Body of pancreas (tissue), 4 donors: ENCODE measurements at regions not wholly inside any gene's neighbourhood (a gene's known extent, or its start where the extent isn't known, plus 50 kb on each side); places are given as distances from the start of the nearest gene placed in this dataset.

Experiments used
- ATAC-seq: fragments of 150-250 bp; one replicate; pipeline ENCODE4 v1.9.1; 2016
- DNase-seq, 4 donors: peaks; one replicate each; pipeline ENCODE4 v3.0.0-alpha.2; 2019
- H3K27ac ChIP-seq, 4 donors: fragments of 200-600 bp; sonication (generic); 1 replicate in 3 of 4; 2 replicates in 1 of 4; pipeline versions ENCODE4 v1.5.1 to v1.6.1; 2016 to 2019; ENCODE audit warnings: mild to moderate bottlenecking in 1 of 4, mixed read lengths in 1 of 4, moderate library complexity in 1 of 4
- H3K27me3 ChIP-seq, 2 donors: fragments of 200-600 bp; sonication (generic); one replicate each; pipeline ENCODE4 v1.6.0; 2016; ENCODE audit warnings: mild to moderate bottlenecking in 1 of 2
- H3K36me3 ChIP-seq, 2 donors: fragments of 200-600 bp; sonication (generic); replicated peaks in 1 of 2; 2 replicates each; pipeline ENCODE4 v1.5.1; 2016; ENCODE audit warnings: low read depth in 2 of 2; ENCODE audit not compliant: insufficient read depth in 1 of 2
- H3K4me1 ChIP-seq: fragments of 200-600 bp; sonication (generic); one replicate; pipeline ENCODE4 v1.6.0; 2016
- H3K4me3 ChIP-seq, 2 donors: fragments of 200-600 bp; sonication (generic); 1 replicate in 1 of 2; 2 replicates in 1 of 2; pipeline ENCODE4 v1.5.1; 2016 to 2019
- H3K9me3 ChIP-seq, 3 donors: fragments of 200-600 bp; sonication (generic); 1 replicate in 2 of 3; 2 replicates in 1 of 3; pipeline ENCODE4 v1.5.1; 2016
- POLR2A ChIP-seq, 3 donors: fragments of 450-650 bp; IDR thresholded peaks; one replicate each; pipeline ENCODE4 v1.6.1; 2016; ENCODE audit warnings: antibody characterized with exemption in 3 of 3, mild to moderate bottlenecking in 2 of 3
- WGBS, 2 donors: methylation state at CpG; one replicate each; pipeline ENCODE4 v1.1.5; 2017; 5-methylcytosine and 5-hydroxymethylcytosine counted together
- intact Hi-C: fragments of 100-400 bp; cut with DNase I; formaldehyde crosslinking; loops from one replicate; pipeline ENCODE4 v1.15.1; 2023
- TF ChIP-seq, protein P1 (sequence below), 7 experiments: fragments of 450-650 bp in 4 of 7; fragments of 200-600 bp in 3 of 7; sonication (generic) in 3 of 7; IDR thresholded peaks; one replicate each; pipeline ENCODE4 v1.5.1; 2016 to 2019; ENCODE audit warnings: antibody characterized with exemption in 7 of 7

DNA sequence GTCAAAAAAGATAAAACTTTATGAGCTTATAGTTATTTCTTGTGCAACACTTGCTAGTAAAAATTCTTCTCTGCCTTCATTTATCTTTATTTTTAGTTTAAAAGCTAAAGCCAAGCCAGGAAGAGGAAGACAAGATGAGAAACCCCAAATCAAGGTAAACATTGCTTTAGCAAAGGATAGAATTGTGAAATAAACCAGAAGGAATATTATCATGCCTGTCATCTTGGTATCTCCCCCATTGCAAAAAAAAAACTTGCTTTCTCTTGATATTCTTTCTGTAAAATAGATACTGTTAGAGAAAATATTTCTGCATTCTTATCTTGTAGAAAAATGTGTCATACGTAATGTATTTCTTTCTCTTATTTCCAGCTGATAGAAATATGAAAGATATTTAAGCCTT lies 432.8 kb downstream of the GJA1 start:
- TF ChIP-seq, protein P1, sequence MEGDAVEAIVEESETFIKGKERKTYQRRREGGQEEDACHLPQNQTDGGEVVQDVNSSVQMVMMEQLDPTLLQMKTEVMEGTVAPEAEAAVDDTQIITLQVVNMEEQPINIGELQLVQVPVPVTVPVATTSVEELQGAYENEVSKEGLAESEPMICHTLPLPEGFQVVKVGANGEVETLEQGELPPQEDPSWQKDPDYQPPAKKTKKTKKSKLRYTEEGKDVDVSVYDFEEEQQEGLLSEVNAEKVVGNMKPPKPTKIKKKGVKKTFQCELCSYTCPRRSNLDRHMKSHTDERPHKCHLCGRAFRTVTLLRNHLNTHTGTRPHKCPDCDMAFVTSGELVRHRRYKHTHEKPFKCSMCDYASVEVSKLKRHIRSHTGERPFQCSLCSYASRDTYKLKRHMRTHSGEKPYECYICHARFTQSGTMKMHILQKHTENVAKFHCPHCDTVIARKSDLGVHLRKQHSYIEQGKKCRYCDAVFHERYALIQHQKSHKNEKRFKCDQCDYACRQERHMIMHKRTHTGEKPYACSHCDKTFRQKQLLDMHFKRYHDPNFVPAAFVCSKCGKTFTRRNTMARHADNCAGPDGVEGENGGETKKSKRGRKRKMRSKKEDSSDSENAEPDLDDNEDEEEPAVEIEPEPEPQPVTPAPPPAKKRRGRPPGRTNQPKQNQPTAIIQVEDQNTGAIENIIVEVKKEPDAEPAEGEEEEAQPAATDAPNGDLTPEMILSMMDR (IDR thresholded peaks at IDR 0.05): no peak
- TF ChIP-seq POLR2A (IDR thresholded peaks at IDR 0.05): no peak

DNA sequence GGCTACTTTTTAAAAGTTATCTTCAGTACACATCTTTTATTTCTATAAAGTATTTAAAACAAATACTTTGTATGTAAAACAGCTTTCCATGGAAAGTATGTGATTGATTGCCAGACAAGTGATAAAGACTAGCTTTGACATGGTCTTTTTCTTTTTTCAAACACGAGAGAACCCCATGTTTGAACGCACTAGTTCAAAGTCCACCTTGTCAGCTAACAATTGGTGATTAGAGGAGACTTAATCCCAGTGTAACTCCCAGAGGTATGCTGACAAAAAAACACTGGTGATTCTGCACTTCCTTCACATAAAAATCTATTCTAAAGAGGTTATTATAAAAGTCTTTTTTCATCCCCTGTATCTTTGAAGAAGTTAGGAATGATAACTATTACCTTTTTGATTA lies 438.1 kb downstream of the GJA1 start:
- Histone ChIP-seq H3K36me3 (no peaks in the 10 kb centered on the region), H3K9me3 (no peaks in the 10 kb centered on the region), H3K27ac (no peak overlapping the region), H3K27me3 (no peaks in the 10 kb centered on the region), H3K4me1 (no peaks in the 10 kb centered on the region), H3K4me3 (no peak overlapping the region)
- peak; percentile 50 for ATAC-seq
- DNase-seq: no peak
- WGBS, 2 donors: 13 to 17% methylated on average over 2 of the region's 2 CpGs
- intact Hi-C loops: no loop called here
- no peak for TF ChIP-seq POLR2A (IDR thresholded peaks at IDR 0.05)
- TF ChIP-seq, protein P1 (IDR thresholded peaks at IDR 0.05): no peak

More for the DNA sequence above, 432.8 kb downstream of the GJA1 start:
- intact Hi-C loops: no loop called here
- Histone ChIP-seq H3K4me1 (no peaks in the 10 kb centered on the region), H3K36me3 (no peaks in the 10 kb centered on the region), H3K27ac (no peak overlapping the region), H3K9me3 (no peaks in the 10 kb centered on the region), H3K27me3 (no peaks in the 10 kb centered on the region), H3K4me3 (no peak overlapping the region)
- ATAC-seq (no peak), DNase-seq (no peak)
- WGBS, 2 donors: 79 to 83% methylated on average over 1 of the region's 1 CpG

DNA sequence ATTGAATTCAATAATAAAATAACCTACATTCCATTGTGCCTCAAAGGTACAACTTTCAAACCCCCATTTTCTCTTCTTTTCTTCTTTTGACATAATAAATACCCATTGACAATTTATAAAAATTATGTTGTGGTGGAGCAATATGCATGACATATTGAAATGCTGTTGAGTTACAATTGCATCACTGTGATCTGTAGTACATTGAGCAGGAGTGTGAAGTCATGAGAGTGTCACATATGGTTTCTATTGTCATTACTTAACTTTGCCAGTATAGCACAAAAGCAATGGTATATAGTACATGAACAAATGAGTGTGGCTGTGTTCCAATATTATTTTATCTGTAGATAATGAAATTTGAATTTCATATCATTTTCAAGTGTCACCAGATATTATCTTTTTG lies 441.3 kb downstream of the GJA1 start:
- no peaks in the 10 kb centered on the region for H3K27me3 ChIP-seq
- H3K9me3 ChIP-seq: no peaks in the 10 kb centered on the region
- H3K36me3 ChIP-seq: no peaks in the 10 kb centered on the region
- no peaks in the 10 kb centered on the region for H3K4me1 ChIP-seq
- TF ChIP-seq POLR2A (IDR thresholded peaks at IDR 0.05): no peak
- TF ChIP-seq, protein P1 (IDR thresholded peaks at IDR 0.05): no peak
- no peak overlapping the region for H3K27ac ChIP-seq
- DNase-seq (no peak), ATAC-seq (no peak)
- intact Hi-C loops: no loop called here
- no peak overlapping the region for H3K4me3 ChIP-seq

DNA sequence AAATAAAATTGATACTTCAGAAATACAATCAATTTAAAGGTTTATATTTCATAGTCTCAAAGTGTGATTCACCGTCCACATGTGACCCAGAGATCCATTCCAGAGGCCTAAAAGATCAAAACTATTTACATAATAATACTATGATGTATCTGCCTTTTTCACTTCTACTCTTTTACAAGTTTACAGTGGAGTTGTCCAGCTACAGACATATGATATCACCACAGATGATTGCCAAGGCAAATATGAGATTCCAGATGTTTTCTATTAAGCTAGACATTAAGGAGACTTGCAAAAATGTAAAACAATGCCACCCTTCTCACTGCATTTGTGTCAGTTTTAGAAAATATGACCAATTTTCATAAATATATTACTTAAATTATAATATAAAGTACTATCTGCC lies 443.7 kb downstream of the GJA1 start:
- no peak overlapping the region for H3K4me3 ChIP-seq
- no peaks in the 10 kb centered on the region for H3K36me3 ChIP-seq
- TF ChIP-seq POLR2A (IDR thresholded peaks at IDR 0.05): no peak
- TF ChIP-seq, protein P1 (IDR thresholded peaks at IDR 0.05): no peak
- intact Hi-C loops: no loop called here
- no peaks in the 10 kb centered on the region for H3K4me1 ChIP-seq
- H3K9me3 ChIP-seq: no peaks in the 10 kb centered on the region
- WGBS, 2 donors: 78 to 87% methylated on average over 1 of the region's 1 CpG
- no peaks in the 10 kb centered on the region for H3K27me3 ChIP-seq
- DNase-seq (no peak), ATAC-seq (no peak)
- H3K27ac ChIP-seq: no peak overlapping the region

DNA sequence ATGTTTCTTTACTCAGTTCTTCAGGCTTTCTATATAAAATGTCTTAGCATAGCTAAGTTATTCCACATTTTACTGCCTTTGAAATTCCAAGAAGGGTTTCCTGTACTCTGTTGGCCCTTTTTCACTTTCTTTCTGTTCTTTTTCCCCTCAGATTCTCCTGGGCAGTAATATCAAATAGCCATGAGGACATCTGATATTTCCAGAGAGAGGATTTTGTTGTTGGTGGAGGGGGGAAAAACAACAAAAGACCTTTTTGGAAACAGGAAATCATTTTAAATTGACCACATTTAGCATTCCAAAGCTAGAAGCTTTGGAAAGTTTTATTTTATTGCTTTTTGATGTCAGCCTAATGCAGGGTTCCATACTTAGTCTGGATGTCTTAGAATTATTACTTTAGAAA lies 445.4 kb downstream of the GJA1 start:
- ATAC-seq (no peak), DNase-seq (no peak)
- H3K4me1 ChIP-seq: peaks cover 8% of the 10 kb centered on the region
- H3K36me3 ChIP-seq: no peaks in the 10 kb centered on the region
- TF ChIP-seq, protein P1 (IDR thresholded peaks at IDR 0.05): no peak
- TF ChIP-seq POLR2A (IDR thresholded peaks at IDR 0.05): no peak
- no peak overlapping the region for H3K27ac ChIP-seq
- intact Hi-C loops: no loop called here
- no peaks in the 10 kb centered on the region for H3K27me3 ChIP-seq
- H3K9me3 ChIP-seq: no peaks in the 10 kb centered on the region
- H3K4me3 ChIP-seq: no peak overlapping the region
